ENCODE measurements at regions not wholly inside any gene's neighbourhood (a gene's known extent, or its start where the extent isn't known, plus 50 kb on each side); places are given as distances from the start of the nearest gene placed in this dataset.

GRCh38 chr7:46746695-46747687, 825.9 kb upstream of the IGFBP3 start:
- intact Hi-C loops (cut with DNase I, micrococcal nuclease): no loop called here
- Mint-ChIP-seq H3K27ac (no peak overlapping the region), H3K9me3 (peaks cover 6% of the 10 kb centered on the region), H3K36me3 (ENCODE audit: low read depth) (no peaks in the 10 kb centered on the region), H3K4me1 (ENCODE audit: low read depth) (no peaks in the 10 kb centered on the region), H3K27me3 (no peaks in the 10 kb centered on the region), H3K4me3 (no peak overlapping the region)
- ChIA-PET POLR2A (no interaction called here), CTCF (no interaction called here)
- ATAC-seq (ENCODE audit: poor library complexity) (no peak), DNase-seq (no peak)
- Histone ChIP-seq H3K4me3 (ENCODE audit: low read length) (no peak overlapping the region), H3K9me3 (ENCODE audit: control insufficient read depth in 1 of 2, insufficient read depth in 1 of 2, low read length in 2 of 2) (peaks cover 0 to 8% of the 10 kb centered on the region in 2 experiments), H3K4me1 (ENCODE audit: insufficient read depth, low read length) (no peaks in the 10 kb centered on the region), H3K36me3 (ENCODE audit: insufficient read depth, low read length) (no peaks in the 10 kb centered on the region), H3K27me3 (ENCODE audit: control insufficient read depth in 1 of 2, insufficient read depth in 2 of 2, low read length in 2 of 2) (no peaks in the 10 kb centered on the region), H3K27ac (ENCODE audit: low read depth in 1 of 2, low read length in 2 of 2) (no peak overlapping the region)
- no peak for TF ChIP-seq CTCF (IDR thresholded peaks at IDR 0.05)

GRCh38 chr7:46745707-46746090, 824.6 kb upstream of the IGFBP3 start:
- Histone ChIP-seq H3K4me3 (ENCODE audit: low read length) (no peak overlapping the region), H3K27me3 (ENCODE audit: control insufficient read depth in 1 of 2, insufficient read depth in 2 of 2, low read length in 2 of 2) (no peaks in the 10 kb centered on the region), H3K9me3 (ENCODE audit: control insufficient read depth in 1 of 2, insufficient read depth in 1 of 2, low read length in 2 of 2) (peaks cover 0 to 5% of the 10 kb centered on the region in 2 experiments), H3K27ac (ENCODE audit: low read depth in 1 of 2, low read length in 2 of 2) (no peak overlapping the region), H3K36me3 (ENCODE audit: insufficient read depth, low read length) (no peaks in the 10 kb centered on the region), H3K4me1 (ENCODE audit: insufficient read depth, low read length) (no peaks in the 10 kb centered on the region)
- DNase-seq: no peak
- no peaks in the 10 kb centered on the region for H3K36me3 Mint-ChIP-seq (ENCODE audit: low read depth)
- H3K4me1 Mint-ChIP-seq (ENCODE audit: low read depth): no peaks in the 10 kb centered on the region
- CTCF ChIA-PET: no interaction called here
- no peaks in the 10 kb centered on the region for H3K27me3 Mint-ChIP-seq
- no peak for ATAC-seq (ENCODE audit: poor library complexity)
- no peak for TF ChIP-seq CTCF (IDR thresholded peaks at IDR 0.05)
- POLR2A ChIA-PET: no interaction called here
- no peak overlapping the region for H3K4me3 Mint-ChIP-seq
- intact Hi-C loops (cut with DNase I, micrococcal nuclease): no loop called here
- no peak overlapping the region for H3K27ac Mint-ChIP-seq
- H3K9me3 Mint-ChIP-seq: peaks cover 6% of the 10 kb centered on the region

GRCh38 chr7:46744957-46745706, 824.1 kb upstream of the IGFBP3 start:
- H3K4me1 Mint-ChIP-seq (ENCODE audit: low read depth): no peaks in the 10 kb centered on the region
- H3K4me3 Mint-ChIP-seq: no peak overlapping the region
- Histone ChIP-seq H3K27me3 (ENCODE audit: control insufficient read depth in 1 of 2, insufficient read depth in 2 of 2, low read length in 2 of 2) (no peaks in the 10 kb centered on the region), H3K9me3 (ENCODE audit: control insufficient read depth in 1 of 2, insufficient read depth in 1 of 2, low read length in 2 of 2) (peaks cover 0 to 1% of the 10 kb centered on the region in 2 experiments), H3K4me1 (ENCODE audit: insufficient read depth, low read length) (no peaks in the 10 kb centered on the region), H3K27ac (ENCODE audit: low read depth in 1 of 2, low read length in 2 of 2) (no peak overlapping the region), H3K36me3 (ENCODE audit: insufficient read depth, low read length) (no peaks in the 10 kb centered on the region), H3K4me3 (ENCODE audit: low read length) (no peak overlapping the region)
- no peak for TF ChIP-seq CTCF (IDR thresholded peaks at IDR 0.05)
- ATAC-seq (ENCODE audit: poor library complexity) (no peak), DNase-seq (no peak)
- no peaks in the 10 kb centered on the region for H3K36me3 Mint-ChIP-seq (ENCODE audit: low read depth)
- no peaks in the 10 kb centered on the region for H3K27me3 Mint-ChIP-seq
- POLR2A ChIA-PET: no interaction called here
- CTCF ChIA-PET: no interaction called here
- H3K27ac Mint-ChIP-seq: no peak overlapping the region
- peaks cover 6% of the 10 kb centered on the region for H3K9me3 Mint-ChIP-seq
- intact Hi-C loops (cut with DNase I, micrococcal nuclease): no loop called here

Data from CD4-positive, alpha-beta T cell (primary cell).